GM20431 (cell line): ENCODE measurements at regions not wholly inside any gene's neighbourhood (a gene's known extent, or its start where the extent isn't known, plus 50 kb on each side); places are given as distances from the start of the nearest gene placed in this dataset.

ENCODE experiments used
- in situ Hi-C: fragments of 300-500 bp; cut with MseI, MboI; formaldehyde crosslinking; loops from one replicate; pipeline ENCODE4 v1.15.0; 2020; ENCODE audit warnings: low sequenced_read_pairs; ENCODE audit not compliant: unreplicated experiment

- in situ Hi-C loops: no loop called here
These were observed 55.2 kb upstream of the IL12B start for GRCh38 chr5:159385536-159385935.

- in situ Hi-C loops: no loop called here
These were observed 55.9 kb upstream of the IL12B start for GRCh38 chr5:159386028-159386711.

GRCh38 chr5:159392871-159393270 lies 62.6 kb upstream of the IL12B start:
- in situ Hi-C loops: no loop called here

GRCh38 chr5:159393854-159394274 lies 63.6 kb upstream of the IL12B start:
- in situ Hi-C loops: no loop called here

- in situ Hi-C loops: no loop called here
These were observed 64.9 kb upstream of the IL12B start for GRCh38 chr5:159395202-159395601.

- in situ Hi-C loops: no loop called here
These were observed 68.6 kb upstream of the IL12B start for GRCh38 chr5:159398936-159399335.

GRCh38 chr5:159400476-159400875 lies 70.2 kb upstream of the IL12B start:
- in situ Hi-C loops: no loop called here

GRCh38 chr5:159402311-159402710 lies 72.0 kb upstream of the IL12B start:
- in situ Hi-C loops: no loop called here

- in situ Hi-C loops: no loop called here
These were observed 72.6 kb upstream of the IL12B start for GRCh38 chr5:159402856-159403255.

GRCh38 chr5:159403906-159404681 lies 73.8 kb upstream of the IL12B start:
- in situ Hi-C loops: no loop called here

- in situ Hi-C loops: no loop called here
These were observed 75.3 kb upstream of the IL12B start for GRCh38 chr5:159405611-159406031.

GRCh38 chr5:159406571-159406970 lies 76.3 kb upstream of the IL12B start:
- in situ Hi-C loops: no loop called here

GRCh38 chr5:159409801-159410200 lies 79.5 kb upstream of the IL12B start:
- in situ Hi-C loops: no loop called here

- in situ Hi-C loops: no loop called here
These were observed 80.2 kb upstream of the IL12B start for GRCh38 chr5:159410480-159410879.

- in situ Hi-C loops: no loop called here
These were observed 80.8 kb upstream of the IL12B start for GRCh38 chr5:159411115-159411514.

- in situ Hi-C loops: no loop called here
These were observed 82.2 kb upstream of the IL12B start for GRCh38 chr5:159412284-159413046.

- in situ Hi-C loops: no loop called here
These were observed 83.7 kb upstream of the IL12B start for GRCh38 chr5:159414021-159414420.

- in situ Hi-C loops: no loop called here
These were observed 85.1 kb upstream of the IL12B start for GRCh38 chr5:159415301-159415937.

- in situ Hi-C loops: no loop called here
These were observed 86.2 kb upstream of the IL12B start for GRCh38 chr5:159416438-159416837.

GRCh38 chr5:159417170-159417569 lies 86.9 kb upstream of the IL12B start:
- in situ Hi-C loops: no loop called here
